RWPE1 (cell line): ENCODE measurements at regions not wholly inside any gene's neighbourhood (a gene's known extent, or its start where the extent isn't known, plus 50 kb on each side); places are given as distances from the start of the nearest gene placed in this dataset.
"Not testable (repeated sequence)": the region's sequence is repeated elsewhere in the genome, so short reads cannot be mapped to it uniquely, and the experiment has no call there.

ENCODE experiments used
- CTCF ChIA-PET: fragments of 350-600 bp; sonication (Branson Sonifier 250); formaldehyde crosslinking; extraction: SDS; loops from one replicate; lab custom pipeline; 2021; lab: Yijun Ruan, JAX
- POLR2A ChIA-PET: fragments of 400-600 bp; formaldehyde crosslinking; extraction: SDS; loops from one replicate; lab custom pipeline; 2020; ENCODE audit warnings: antibody characterized with exemption; ENCODE audit not compliant: low non-redundant PET; lab: Yijun Ruan, JAX
- DNase-seq: peaks from one replicate; pipeline ENCODE4 v3.0.0; 2012; ENCODE audit warnings: low spot score
- H3K27ac ChIP-seq: fragments of 450-650 bp; 2 replicates; pipeline ENCODE4 v1.5.1; 2017
- CTCF ChIP-seq: fragments of 450-650 bp; conservative IDR thresholded peaks from 2 replicates; pipeline ENCODE4 v1.5.1; 2017; ENCODE audit warnings: low read depth, mild to moderate bottlenecking

GRCh38 chr22:48060266-48060665, 1297.8 kb downstream of the TBC1D22A start:
- POLR2A ChIA-PET, result no interaction called here
- DNase-seq, result no peak
- CTCF ChIA-PET, result interaction anchor here (0.6 kb wide), 1 partner anchor 687 kb away, joined by 3 read pairs; no protein-coding TSS in a partner anchor
- no peak for TF ChIP-seq CTCF
- H3K27ac ChIP-seq, result no peak overlapping the region

GRCh38 chr22:48059521-48059920, 1297.1 kb downstream of the TBC1D22A start:
- POLR2A ChIA-PET, result interaction anchor here (0.6 kb wide), 1 partner anchor 385 kb away, joined by 3 read pairs; no protein-coding TSS in a partner anchor
- DNase-seq, CTCF ChIA-PET, H3K27ac ChIP-seq: not testable (repeated sequence)

- CTCF ChIA-PET, result no interaction called here
- DNase-seq, result no peak
- H3K27ac ChIP-seq, result no peak overlapping the region
- POLR2A ChIA-PET, result no interaction called here
- TF ChIP-seq CTCF, result no peak
These were observed 1294.8 kb downstream of the TBC1D22A start for GRCh38 chr22:48057116-48057835.

GRCh38 chr22:48055827-48056226, 1293.4 kb downstream of the TBC1D22A start:
- no peak for TF ChIP-seq CTCF
- H3K27ac ChIP-seq, result no peak overlapping the region
- DNase-seq, result no peak
- POLR2A ChIA-PET, result no interaction called here
- CTCF ChIA-PET, result no interaction called here

- ChIA-PET POLR2A (no interaction called here), CTCF (no interaction called here)
- no peak for DNase-seq
- TF ChIP-seq CTCF, result no peak
- H3K27ac ChIP-seq, result no peak overlapping the region
These were observed 1292.7 kb downstream of the TBC1D22A start for GRCh38 chr22:48055185-48055584.

- POLR2A ChIA-PET, result no interaction called here
- no peak overlapping the region for H3K27ac ChIP-seq
These were observed 1292.1 kb downstream of the TBC1D22A start for GRCh38 chr22:48054596-48054995.

More at GRCh38 chr22:48054596-48054995, 1292.1 kb downstream of the TBC1D22A start:
- DNase-seq, result no peak
- TF ChIP-seq CTCF, result no peak
- CTCF ChIA-PET, result no interaction called here
